SK-N-MC (cell line): ENCODE measurements at regions not wholly inside any gene's neighbourhood (a gene's known extent, or its start where the extent isn't known, plus 50 kb on each side); places are given as distances from the start of the nearest gene placed in this dataset.

ENCODE experiments used
- EZH2 ChIP-seq: fragments of 200-600 bp; sonication (generic); IDR thresholded peaks from one replicate; pipeline ENCODE4 v1.6.1; 2017; ENCODE audit warnings: antibody characterized with exemption
- POLR2AphosphoS5 ChIP-seq: IDR thresholded peaks from 2 replicates; pipeline ENCODE4 v1.6.1; 2012; ENCODE audit warnings: mild to moderate bottlenecking, low read depth, low read length, borderline replicate concordance

GRCh38 chr4:58602022-58602421, 1491.8 kb upstream of the IGFBP7 start:
- TF ChIP-seq POLR2AphosphoS5 = no peak
- TF ChIP-seq EZH2 = no peak
